Stimulated activated memory B cell treated with anti-CD40 and anti-IgM and Interleukin-4, amounts not matched to agents 10 μg/mL and 1 μg/mL and 100 μg/mL, for 72 hours (primary cell): ENCODE measurements at regions not wholly inside any gene's neighbourhood (a gene's known extent, or its start where the extent isn't known, plus 50 kb on each side); places are given as distances from the start of the nearest gene placed in this dataset.
A peak's percentile ranks its signal among the peaks of the same experiment; 100 is the strongest.

Source experiments
- ATAC-seq: fragments of 150-1000 bp; cut with Tn5 transposase; 2 replicates; pipeline ENCODE4 v1.10.0; 2021
- H3K27ac Mint-ChIP-seq: one replicate; pipeline ENCODE4 v1.8.0; 2022; ENCODE audit warnings: mild to moderate bottlenecking, mixed read lengths
- H3K27me3 Mint-ChIP-seq: one replicate; pipeline ENCODE4 v1.8.0; 2022; ENCODE audit warnings: mixed read lengths
- H3K36me3 Mint-ChIP-seq: one replicate; pipeline ENCODE4 v1.8.0; 2022; ENCODE audit warnings: mixed read lengths
- H3K4me1 Mint-ChIP-seq: one replicate; pipeline ENCODE4 v1.8.0; 2022; ENCODE audit warnings: mixed read lengths
- H3K4me3 Mint-ChIP-seq: one replicate; pipeline ENCODE4 v1.8.0; 2022; ENCODE audit warnings: mild to moderate bottlenecking, moderate library complexity, mixed read lengths
- H3K9me3 Mint-ChIP-seq: one replicate; pipeline ENCODE4 v1.8.0; 2022; ENCODE audit warnings: mixed read lengths

DNA sequence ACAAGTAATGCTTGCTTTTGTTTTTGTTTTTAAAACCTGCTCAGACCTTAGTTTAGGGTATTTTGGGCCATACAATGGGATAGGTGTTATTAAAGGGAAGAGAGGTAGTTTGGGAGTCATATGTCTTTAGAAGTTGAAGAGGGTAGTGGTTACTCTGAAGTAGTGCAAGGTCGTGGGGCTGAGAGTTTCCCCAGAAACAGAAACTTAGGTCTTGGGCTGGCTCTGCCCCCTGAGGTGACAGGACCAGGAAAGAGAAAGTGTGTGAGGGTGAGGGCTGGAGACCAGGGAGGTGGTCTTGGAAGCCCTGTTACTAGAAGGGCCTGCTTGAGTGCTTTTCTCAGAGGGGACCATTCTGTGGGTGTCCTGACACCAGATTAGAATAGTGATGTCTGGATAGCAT lies 500.5 kb upstream of the SPHKAP start:
- Mint-ChIP-seq H3K4me1 (no peaks in the 10 kb centered on the region), H3K27ac (no peak overlapping the region), H3K27me3 (no peaks in the 10 kb centered on the region), H3K9me3 (no peaks in the 10 kb centered on the region), H3K4me3 (no peak overlapping the region), H3K36me3 (no peaks in the 10 kb centered on the region)
- ATAC-seq: peak; percentile 12

DNA sequence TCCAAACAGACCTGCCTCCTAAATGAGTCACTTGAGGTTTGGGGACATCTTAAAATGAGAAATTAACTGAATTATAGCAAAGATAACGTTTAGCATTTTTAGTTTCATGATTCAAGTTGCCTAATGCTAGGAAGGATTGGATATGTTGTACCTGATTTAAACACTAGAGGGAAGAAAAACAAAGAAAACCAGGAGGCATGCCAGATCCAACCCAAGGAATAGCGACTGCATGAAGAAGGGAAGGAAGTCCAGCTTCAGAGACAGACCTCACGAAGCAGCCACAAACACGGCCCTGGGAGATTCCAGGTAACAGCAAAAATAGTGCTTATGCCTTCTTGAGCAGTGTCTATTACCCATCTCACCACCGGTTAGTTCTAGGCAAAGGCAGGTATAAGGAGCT lies 499.9 kb upstream of the SPHKAP start:
- H3K4me1 Mint-ChIP-seq: no peaks in the 10 kb centered on the region
- no peaks in the 10 kb centered on the region for H3K27me3 Mint-ChIP-seq
- H3K27ac Mint-ChIP-seq: no peak overlapping the region
- H3K4me3 Mint-ChIP-seq: no peak overlapping the region
- ATAC-seq: no peak
- no peaks in the 10 kb centered on the region for H3K9me3 Mint-ChIP-seq
- H3K36me3 Mint-ChIP-seq: no peaks in the 10 kb centered on the region

DNA sequence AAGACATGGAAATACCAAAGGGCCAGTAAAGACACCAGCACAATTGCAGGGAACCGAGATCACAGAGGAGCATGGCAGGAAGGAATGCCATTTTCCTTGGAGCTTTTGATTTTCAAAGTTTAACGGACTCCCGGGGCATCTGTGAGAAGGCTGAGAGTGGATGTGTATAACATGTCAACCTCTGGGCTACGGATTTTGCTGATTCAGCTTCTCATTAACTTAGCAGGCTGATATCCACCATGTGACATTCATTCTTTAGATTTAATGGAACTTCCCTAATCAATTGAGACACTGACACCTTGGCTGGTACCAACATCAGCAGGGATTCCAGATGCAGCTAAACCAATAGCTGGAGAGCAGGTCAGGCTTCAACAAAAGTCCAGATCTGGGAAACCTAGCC lies 496.6 kb upstream of the SPHKAP start:
- H3K27ac Mint-ChIP-seq: no peak overlapping the region
- no peaks in the 10 kb centered on the region for H3K9me3 Mint-ChIP-seq
- no peaks in the 10 kb centered on the region for H3K27me3 Mint-ChIP-seq
- H3K4me3 Mint-ChIP-seq: no peak overlapping the region
- no peaks in the 10 kb centered on the region for H3K36me3 Mint-ChIP-seq
- no peaks in the 10 kb centered on the region for H3K4me1 Mint-ChIP-seq
- ATAC-seq: no peak

DNA sequence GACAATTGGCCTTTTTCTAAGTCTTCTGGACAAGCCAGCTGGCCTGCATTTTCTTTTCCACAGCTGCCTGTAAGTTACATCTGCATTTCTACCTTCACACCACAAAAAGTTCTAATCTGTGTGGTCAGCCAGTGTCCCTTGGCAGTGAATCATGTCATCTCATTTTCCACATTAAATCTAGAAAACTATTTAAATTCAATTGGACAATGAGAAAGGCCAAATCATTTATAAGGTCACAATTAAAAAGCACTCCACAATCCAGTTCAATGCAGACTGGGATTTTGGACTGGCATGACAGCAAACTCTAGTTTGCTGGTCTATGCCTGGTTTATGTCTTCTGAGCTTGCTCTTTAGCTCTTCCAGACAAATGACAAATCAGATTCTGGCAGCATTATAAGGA lies 494.2 kb upstream of the SPHKAP start:
- H3K9me3 Mint-ChIP-seq: no peaks in the 10 kb centered on the region
- no peak overlapping the region for H3K4me3 Mint-ChIP-seq
- H3K4me1 Mint-ChIP-seq: no peaks in the 10 kb centered on the region
- no peaks in the 10 kb centered on the region for H3K27me3 Mint-ChIP-seq
- ATAC-seq: no peak
- H3K36me3 Mint-ChIP-seq: no peaks in the 10 kb centered on the region
- no peak overlapping the region for H3K27ac Mint-ChIP-seq

DNA sequence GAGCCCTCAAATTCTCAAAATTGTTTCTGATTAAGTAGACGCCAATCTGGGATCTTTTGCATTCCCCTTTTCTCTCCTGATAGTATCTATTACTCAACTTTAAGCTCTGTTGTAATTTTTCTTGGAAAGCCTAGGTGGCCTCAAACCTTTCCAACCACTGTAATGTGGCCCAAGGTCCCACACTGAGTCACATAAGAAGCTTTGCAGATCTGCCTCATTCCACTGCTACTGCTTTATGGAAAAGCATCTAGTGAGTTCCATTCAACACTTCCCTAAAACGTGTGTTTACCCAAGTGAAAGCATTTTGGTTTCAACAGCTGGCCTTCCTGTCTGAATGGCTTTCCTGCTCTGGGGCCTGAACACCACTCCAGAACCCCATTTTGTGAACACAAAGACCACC lies 493.6 kb upstream of the SPHKAP start:
- ATAC-seq: no peak
- H3K9me3 Mint-ChIP-seq: no peaks in the 10 kb centered on the region
- no peaks in the 10 kb centered on the region for H3K4me1 Mint-ChIP-seq
- no peak overlapping the region for H3K4me3 Mint-ChIP-seq
- no peak overlapping the region for H3K27ac Mint-ChIP-seq
- H3K36me3 Mint-ChIP-seq: no peaks in the 10 kb centered on the region
- no peaks in the 10 kb centered on the region for H3K27me3 Mint-ChIP-seq

DNA sequence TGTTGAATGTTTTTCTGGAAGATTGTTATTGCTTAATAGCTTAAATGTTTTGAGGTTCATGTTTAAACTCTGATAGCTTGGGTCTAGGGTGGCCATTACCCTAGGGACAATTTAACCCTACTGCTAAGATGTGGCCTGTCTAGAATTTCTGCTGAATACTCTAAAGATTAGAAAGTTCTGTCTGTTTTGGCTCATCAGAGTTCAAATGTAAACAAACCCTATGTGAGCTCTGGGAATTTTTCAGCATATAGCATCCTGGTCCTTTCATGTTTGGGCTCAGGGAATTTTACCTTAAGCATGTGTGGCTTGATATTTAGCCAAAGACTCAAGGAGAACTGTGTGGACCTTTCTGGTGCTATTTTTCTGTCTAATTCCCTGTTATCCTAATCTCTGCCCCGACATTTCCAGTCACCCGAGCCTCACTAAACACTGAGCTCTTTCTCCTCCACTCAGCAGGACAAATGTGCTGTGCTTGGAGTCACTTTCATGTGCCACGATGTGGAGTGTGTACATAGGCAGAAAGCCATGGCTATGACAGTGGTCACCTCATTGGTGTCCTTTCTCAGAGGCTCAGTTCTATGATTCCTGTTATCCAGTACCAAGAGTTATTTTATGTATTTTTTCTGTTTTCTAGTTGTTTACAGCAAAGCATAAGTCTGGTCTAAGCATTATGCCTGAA lies 492.5 kb upstream of the SPHKAP start:
- H3K27me3 Mint-ChIP-seq: no peaks in the 10 kb centered on the region
- H3K4me1 Mint-ChIP-seq: no peaks in the 10 kb centered on the region
- no peak overlapping the region for H3K27ac Mint-ChIP-seq
- no peaks in the 10 kb centered on the region for H3K9me3 Mint-ChIP-seq
- H3K4me3 Mint-ChIP-seq: no peak overlapping the region
- ATAC-seq: no peak
- H3K36me3 Mint-ChIP-seq: no peaks in the 10 kb centered on the region

DNA sequence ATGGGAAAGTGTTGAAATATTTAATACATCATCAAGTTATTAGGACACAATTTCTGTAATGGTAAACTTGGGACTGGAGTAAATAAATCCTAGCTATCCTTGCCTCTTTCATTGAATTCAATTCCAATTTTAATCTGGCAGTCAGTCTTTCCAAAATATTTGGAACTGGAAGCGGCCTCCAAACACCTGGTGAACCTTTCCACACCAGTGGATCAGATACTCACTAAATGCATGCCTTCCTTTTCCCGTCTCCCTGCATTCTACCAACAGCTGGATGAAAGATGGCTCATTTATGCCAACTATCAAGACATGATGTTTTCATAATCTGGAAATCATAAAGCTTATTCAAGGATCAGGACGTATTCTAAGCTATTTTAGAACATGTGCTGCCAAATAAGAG lies 488.2 kb upstream of the SPHKAP start:
- Mint-ChIP-seq H3K9me3 (no peaks in the 10 kb centered on the region), H3K27me3 (no peaks in the 10 kb centered on the region), H3K4me3 (no peak overlapping the region), H3K4me1 (no peaks in the 10 kb centered on the region), H3K27ac (no peak overlapping the region), H3K36me3 (no peaks in the 10 kb centered on the region)
- ATAC-seq: no peak

DNA sequence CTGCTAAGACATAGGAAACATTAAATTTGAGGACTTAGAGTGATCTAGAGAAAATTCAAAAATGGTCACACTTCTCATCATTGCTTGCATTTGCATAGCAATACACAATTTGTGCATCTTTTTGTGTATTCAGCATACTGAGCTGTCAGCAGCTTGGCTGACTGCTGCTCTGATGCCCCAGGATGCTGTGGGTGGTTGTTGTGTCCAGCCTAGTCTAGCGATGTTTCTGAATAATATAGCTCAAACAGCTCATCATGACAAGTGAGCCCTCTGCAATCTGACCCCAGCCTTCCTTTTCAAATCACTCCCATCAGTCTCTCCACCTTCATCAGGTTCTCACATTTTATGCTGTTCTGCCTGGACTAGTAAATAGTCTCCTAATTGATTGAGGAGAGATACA lies 483.7 kb upstream of the SPHKAP start:
- Mint-ChIP-seq H3K36me3 (no peaks in the 10 kb centered on the region), H3K27me3 (no peaks in the 10 kb centered on the region), H3K4me3 (no peak overlapping the region), H3K27ac (no peak overlapping the region), H3K4me1 (no peaks in the 10 kb centered on the region), H3K9me3 (no peaks in the 10 kb centered on the region)
- ATAC-seq: no peak

DNA sequence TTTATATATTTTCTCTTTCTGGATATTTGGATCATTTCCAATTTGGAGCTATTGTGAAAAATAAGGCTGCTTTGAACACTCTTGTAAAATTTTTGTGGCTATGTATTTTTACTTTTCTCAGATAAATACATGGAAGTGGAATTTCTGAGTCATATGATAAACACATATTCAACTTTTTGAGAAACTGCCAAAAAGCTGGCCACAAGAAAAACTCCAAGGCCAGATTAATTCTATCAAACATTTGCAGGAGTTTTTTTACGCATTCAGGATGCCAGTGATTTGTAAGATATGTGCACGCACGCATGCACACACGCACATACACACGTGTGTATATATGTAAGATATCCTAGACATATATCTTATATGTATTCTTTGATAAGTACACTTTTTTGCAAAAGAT lies 477.5 kb upstream of the SPHKAP start:
- no peak overlapping the region for H3K4me3 Mint-ChIP-seq

DNA sequence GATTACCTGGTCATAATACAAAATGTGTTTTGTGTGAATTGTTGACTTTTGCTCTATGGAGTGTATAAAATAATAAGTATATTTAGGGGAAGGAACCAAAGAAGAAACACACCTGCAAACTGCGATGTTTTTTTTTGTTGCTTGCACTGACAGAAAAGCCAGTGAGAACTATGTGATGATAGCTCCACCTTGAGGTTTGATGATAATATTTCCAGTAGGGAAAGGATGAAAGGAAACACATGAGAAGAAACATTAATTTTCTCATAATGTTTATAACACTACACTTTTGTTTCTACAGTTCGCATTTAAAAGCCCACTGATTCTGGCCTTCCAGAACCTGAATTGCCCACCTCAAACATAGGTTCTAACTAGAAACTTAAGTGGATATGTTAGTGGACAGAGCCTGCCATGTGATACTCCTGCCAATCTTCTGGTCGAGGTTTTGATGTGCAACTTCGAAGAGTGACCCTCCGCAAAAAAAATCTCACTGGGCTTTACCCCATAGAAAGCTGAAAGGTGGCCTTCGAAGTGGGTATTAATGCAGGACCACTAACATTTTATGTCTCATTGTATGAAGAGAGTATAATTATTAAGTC lies 476.4 kb upstream of the SPHKAP start:
- Mint-ChIP-seq H3K9me3 (no peaks in the 10 kb centered on the region), H3K27ac (no peak overlapping the region), H3K4me3 (no peak overlapping the region), H3K27me3 (no peaks in the 10 kb centered on the region), H3K36me3 (no peaks in the 10 kb centered on the region), H3K4me1 (no peaks in the 10 kb centered on the region)
- no peak for ATAC-seq

More for the DNA sequence above, 477.5 kb upstream of the SPHKAP start:
- Mint-ChIP-seq H3K9me3 (no peaks in the 10 kb centered on the region), H3K4me1 (no peaks in the 10 kb centered on the region), H3K27me3 (no peaks in the 10 kb centered on the region), H3K36me3 (no peaks in the 10 kb centered on the region), H3K27ac (no peak overlapping the region)
- ATAC-seq: no peak

DNA sequence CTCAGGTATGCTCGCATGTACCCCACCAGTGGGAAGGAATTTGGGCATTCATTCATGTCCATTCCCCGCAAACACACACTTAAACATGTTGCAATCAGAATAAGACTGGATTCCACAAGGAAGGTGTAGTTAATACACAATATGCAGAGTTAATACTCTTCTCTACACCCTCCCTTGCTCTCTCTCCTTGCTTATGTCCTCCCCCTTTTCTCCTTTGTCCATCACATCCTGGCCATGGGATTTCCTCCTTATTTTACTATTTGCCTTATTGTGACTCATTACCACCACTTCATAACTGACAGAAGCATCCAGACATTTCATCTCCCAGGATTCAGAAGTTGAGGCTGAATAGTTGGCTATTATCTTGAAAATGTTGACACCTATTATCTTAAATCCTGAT lies 473.8 kb upstream of the SPHKAP start:
- Mint-ChIP-seq H3K36me3 (no peaks in the 10 kb centered on the region), H3K4me1 (no peaks in the 10 kb centered on the region), H3K27ac (no peak overlapping the region), H3K4me3 (no peak overlapping the region), H3K9me3 (peaks cover 6% of the 10 kb centered on the region), H3K27me3 (no peaks in the 10 kb centered on the region)
- ATAC-seq: no peak

DNA sequence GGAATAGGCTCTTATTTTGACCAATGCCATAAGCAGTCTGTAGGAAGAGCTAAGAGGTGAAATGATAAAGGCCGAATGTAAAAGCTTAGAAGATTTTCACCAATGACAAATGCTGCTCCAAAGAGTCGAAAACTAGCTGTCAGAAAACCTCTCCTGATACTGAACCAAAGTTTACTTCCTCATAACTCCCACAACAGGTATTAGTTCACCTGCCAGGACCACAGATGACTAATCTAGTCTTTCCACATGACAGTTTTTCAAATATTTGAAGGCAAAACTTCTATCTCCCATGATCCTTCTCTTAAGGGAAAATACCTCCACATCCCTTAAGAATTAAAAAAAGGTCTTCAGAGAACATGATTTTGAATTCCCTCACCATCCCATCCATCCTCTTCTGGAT lies 473.2 kb upstream of the SPHKAP start:
- Mint-ChIP-seq H3K27me3 (no peaks in the 10 kb centered on the region), H3K4me1 (no peaks in the 10 kb centered on the region)

DNA sequence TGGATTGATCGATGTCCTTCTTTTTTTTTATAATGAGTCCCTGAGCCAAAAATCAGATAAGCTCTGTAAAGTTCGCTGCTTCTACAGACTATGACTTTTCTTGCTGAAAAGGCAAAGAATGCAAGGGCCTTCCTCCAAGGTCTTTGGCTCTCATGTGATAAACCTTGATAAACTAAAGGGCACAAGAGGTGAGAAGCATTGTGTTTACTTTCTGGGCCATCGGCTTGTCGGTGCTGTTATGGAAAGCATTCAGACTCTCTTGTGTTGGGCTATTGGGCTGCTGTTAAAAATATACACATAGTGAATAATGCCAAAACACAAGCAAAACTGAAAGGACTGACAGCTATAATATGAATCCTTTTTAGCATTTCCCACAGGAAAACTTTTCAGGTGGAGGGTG lies 472.4 kb upstream of the SPHKAP start:
- no peaks in the 10 kb centered on the region for H3K36me3 Mint-ChIP-seq
- peaks cover 6% of the 10 kb centered on the region for H3K9me3 Mint-ChIP-seq
- no peak overlapping the region for H3K4me3 Mint-ChIP-seq
- H3K27me3 Mint-ChIP-seq: no peaks in the 10 kb centered on the region
- no peak for ATAC-seq
- no peak overlapping the region for H3K27ac Mint-ChIP-seq
- no peaks in the 10 kb centered on the region for H3K4me1 Mint-ChIP-seq

More for the DNA sequence above, 473.2 kb upstream of the SPHKAP start:
- H3K9me3 Mint-ChIP-seq: peaks cover 6% of the 10 kb centered on the region
- no peak overlapping the region for H3K27ac Mint-ChIP-seq
- ATAC-seq: no peak
- H3K36me3 Mint-ChIP-seq: no peaks in the 10 kb centered on the region
- H3K4me3 Mint-ChIP-seq: no peak overlapping the region

DNA sequence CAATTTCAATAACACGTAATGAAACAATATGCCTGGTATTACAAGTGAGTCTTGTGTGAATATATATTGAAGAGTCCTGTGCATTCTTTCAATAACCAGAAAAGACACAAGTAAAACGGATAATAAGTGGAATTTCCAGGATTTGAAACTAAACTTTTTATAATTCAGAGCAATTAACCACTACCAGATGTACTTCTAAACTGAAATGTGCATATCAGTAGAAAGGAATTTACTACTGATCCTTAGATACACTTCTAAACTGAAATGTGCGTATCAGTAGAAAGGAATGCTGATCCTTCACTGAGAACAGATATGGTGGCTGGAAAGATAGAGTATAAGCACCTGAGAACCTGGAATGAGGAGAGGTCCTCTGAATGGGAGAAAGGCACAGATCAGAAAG lies 470.9 kb upstream of the SPHKAP start:
- Mint-ChIP-seq H3K4me1 (no peaks in the 10 kb centered on the region), H3K9me3 (peaks cover 6% of the 10 kb centered on the region), H3K36me3 (no peaks in the 10 kb centered on the region), H3K27me3 (no peaks in the 10 kb centered on the region), H3K4me3 (no peak overlapping the region), H3K27ac (no peak overlapping the region)
- no peak for ATAC-seq

DNA sequence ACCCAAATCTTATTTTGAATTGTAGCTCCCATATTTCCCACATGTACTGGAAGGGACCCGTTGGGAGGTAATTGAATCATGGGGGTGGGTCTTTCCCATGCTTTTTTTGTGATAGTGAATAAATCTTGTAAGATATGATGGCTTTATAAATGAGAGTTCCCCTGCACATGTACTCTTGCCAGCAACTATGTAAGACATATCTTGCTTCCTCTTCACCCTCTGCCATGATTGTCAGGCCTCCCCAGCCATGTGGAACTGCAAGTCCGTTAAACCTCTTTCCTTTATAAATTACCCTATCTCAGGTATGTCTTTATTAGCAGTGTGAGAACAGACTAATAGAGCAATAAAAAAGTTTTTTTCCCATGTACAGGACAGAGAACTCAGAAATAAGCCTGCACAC lies 468.4 kb upstream of the SPHKAP start:
- Mint-ChIP-seq H3K27me3 (no peaks in the 10 kb centered on the region), H3K4me1 (no peaks in the 10 kb centered on the region), H3K36me3 (no peaks in the 10 kb centered on the region), H3K27ac (no peak overlapping the region), H3K4me3 (no peak overlapping the region), H3K9me3 (peaks cover 6% of the 10 kb centered on the region)
- no peak for ATAC-seq

DNA sequence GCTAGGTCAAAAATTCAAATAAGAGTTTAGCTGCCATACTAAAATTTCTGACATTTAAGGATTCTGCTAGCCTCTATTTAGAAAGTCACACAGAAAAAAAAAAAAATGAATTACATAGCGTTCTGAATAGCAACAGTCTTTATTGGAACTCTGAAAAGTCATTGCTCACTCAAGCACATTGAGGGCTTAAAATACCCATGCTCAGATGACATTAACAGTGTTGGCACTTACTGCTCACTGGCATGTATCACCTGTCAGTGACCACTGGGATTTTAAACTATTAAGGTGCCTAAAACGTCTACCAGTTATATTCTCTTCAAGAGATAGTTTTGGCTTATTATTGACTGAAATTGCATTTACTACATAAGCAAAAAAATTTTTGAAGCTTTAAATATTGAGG lies 468.0 kb upstream of the SPHKAP start:
- H3K4me1 Mint-ChIP-seq: no peaks in the 10 kb centered on the region
- no peak for ATAC-seq
- H3K27me3 Mint-ChIP-seq: no peaks in the 10 kb centered on the region
- no peak overlapping the region for H3K4me3 Mint-ChIP-seq
- H3K36me3 Mint-ChIP-seq: no peaks in the 10 kb centered on the region
- H3K27ac Mint-ChIP-seq: no peak overlapping the region
- peaks cover 6% of the 10 kb centered on the region for H3K9me3 Mint-ChIP-seq
